Transverse colon (tissue), 4 donors: ENCODE measurements at regions not wholly inside any gene's neighbourhood (a gene's known extent, or its start where the extent isn't known, plus 50 kb on each side); places are given as distances from the start of the nearest gene placed in this dataset.

Experiments used
- DNase-seq: peaks from one replicate; pipeline ENCODE4 v3.0.0-alpha.2; 2019
- H3K27ac ChIP-seq, 4 donors: fragments of 200-600 bp; sonication (generic); 2 replicates each; pipeline ENCODE4 v1.5.1; 2016 to 2018; ENCODE audit warnings: inconsistent platforms in 4 of 4
- H3K27me3 ChIP-seq: fragments of 200-600 bp; sonication (generic); 2 replicates; pipeline ENCODE4 v1.5.1; 2017; ENCODE audit warnings: inconsistent platforms
- H3K36me3 ChIP-seq, 4 donors: fragments of 200-600 bp; sonication (generic); 2 replicates each; pipeline ENCODE4 v1.5.1; 2017 to 2019; ENCODE audit warnings: inconsistent platforms in 4 of 4
- H3K4me1 ChIP-seq, 4 donors: fragments of 200-600 bp; sonication (generic); 2 replicates each; pipeline ENCODE4 v1.5.1; 2017 to 2020; ENCODE audit warnings: inconsistent platforms in 4 of 4
- H3K4me3 ChIP-seq, 4 donors: fragments of 200-600 bp; sonication (generic); 1 replicate in 1 of 4; 2 replicates in 3 of 4; pipeline versions ENCODE4 v1.5.1 to v1.6.1; 2017 to 2019; ENCODE audit warnings: inconsistent platforms in 4 of 4
- H3K9me3 ChIP-seq, 2 donors: fragments of 200-600 bp; sonication (generic); 2 replicates each; pipeline ENCODE4 v1.5.1; 2017 to 2019; ENCODE audit warnings: inconsistent platforms in 2 of 2
- EP300 ChIP-seq: sonication (generic); formaldehyde crosslinking; IDR thresholded peaks from one replicate; pipeline ENCODE4 v1.6.1; 2017; ENCODE audit warnings: antibody characterized with exemption, low read depth
- POLR2A ChIP-seq: fragments of 450-650 bp; IDR thresholded peaks from one replicate; pipeline ENCODE4 v1.6.1; 2016; ENCODE audit warnings: antibody characterized with exemption, mild to moderate bottlenecking, moderate library complexity
- POLR2AphosphoS5 ChIP-seq, 3 donors: sonication (generic); formaldehyde crosslinking; IDR thresholded peaks; one replicate each; pipeline ENCODE4 v1.6.1; 2016; ENCODE audit warnings: antibody characterized with exemption in 3 of 3
- WGBS, 2 donors: methylation state at CpG; one replicate each; pipeline ENCODE4 v1.1.5; 2018; ENCODE audit warnings: low coverage in 1 of 2; 5-methylcytosine and 5-hydroxymethylcytosine counted together
- in situ Hi-C, 4 donors: fragments of 200-750 bp; cut with MboI; loops; one replicate each; pipeline versions ENCODE4 v1.15.0 to v1.15.1; 2017; ENCODE audit warnings: low sequenced_read_pairs in 3 of 4, low pct_ligation_motif_present in 1 of 4, low pct_unique_long_range_greater_than_20kb in 1 of 4
- intact Hi-C: fragments of 100-400 bp; cut with DNase I; formaldehyde crosslinking; loops from one replicate; pipeline ENCODE4 v1.15.1; 2023; ENCODE audit warnings: low total_unique reads
- TF ChIP-seq, protein P1 (sequence below), 5 experiments: fragments of 200-600 bp in 3 of 5; fragments of 450-650 bp in 2 of 5; sonication (generic) in 3 of 5; IDR thresholded peaks; 1 replicate in 2 of 5; 2 replicates in 3 of 5; pipeline ENCODE4 v1.5.1; 2016 to 2017; ENCODE audit warnings: antibody characterized with exemption in 5 of 5, inconsistent platforms in 3 of 5, mild to moderate bottlenecking in 2 of 5, moderate library complexity in 1 of 5

DNA sequence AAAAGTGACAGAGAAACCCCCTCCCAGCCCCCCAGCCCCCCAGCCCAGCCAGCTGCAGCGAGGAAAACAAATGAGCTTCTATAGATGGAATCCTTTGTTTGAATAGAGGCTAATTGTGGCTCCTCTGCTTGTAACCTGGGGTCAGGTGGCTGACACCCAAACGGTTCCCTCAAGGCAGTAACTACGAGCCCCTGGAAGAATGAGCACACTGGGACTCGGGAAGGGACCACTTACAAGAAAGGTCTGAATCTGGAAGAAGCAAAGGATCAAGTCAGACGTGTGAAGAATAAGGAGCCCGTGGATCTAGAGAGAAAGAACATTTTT lies 108.7 kb upstream of the FUT8 start:
- H3K27ac ChIP-seq, result peak overlapping the region in 2 of 4 donors; percentile 6 to 35
- WGBS, 2 donors, result 19 to 41% methylated on average over 2 to 6 of the region's 6 CpGs

GRCh38 chr14:65304239-65304638 lies 108.3 kb upstream of the FUT8 start:
- Histone ChIP-seq H3K27me3 (no peaks in the 10 kb centered on the region), H3K36me3 (no peaks in the 10 kb centered on the region), H3K4me3 (no peak overlapping the region), H3K9me3 (no peaks in the 10 kb centered on the region), H3K27ac (peak overlapping the region in 1 of 4 donors; percentile 35), H3K4me1 (peaks cover 0 to 30% (median 29%) of the 10 kb centered on the region in 4 donors)
- TF ChIP-seq, protein P1, sequence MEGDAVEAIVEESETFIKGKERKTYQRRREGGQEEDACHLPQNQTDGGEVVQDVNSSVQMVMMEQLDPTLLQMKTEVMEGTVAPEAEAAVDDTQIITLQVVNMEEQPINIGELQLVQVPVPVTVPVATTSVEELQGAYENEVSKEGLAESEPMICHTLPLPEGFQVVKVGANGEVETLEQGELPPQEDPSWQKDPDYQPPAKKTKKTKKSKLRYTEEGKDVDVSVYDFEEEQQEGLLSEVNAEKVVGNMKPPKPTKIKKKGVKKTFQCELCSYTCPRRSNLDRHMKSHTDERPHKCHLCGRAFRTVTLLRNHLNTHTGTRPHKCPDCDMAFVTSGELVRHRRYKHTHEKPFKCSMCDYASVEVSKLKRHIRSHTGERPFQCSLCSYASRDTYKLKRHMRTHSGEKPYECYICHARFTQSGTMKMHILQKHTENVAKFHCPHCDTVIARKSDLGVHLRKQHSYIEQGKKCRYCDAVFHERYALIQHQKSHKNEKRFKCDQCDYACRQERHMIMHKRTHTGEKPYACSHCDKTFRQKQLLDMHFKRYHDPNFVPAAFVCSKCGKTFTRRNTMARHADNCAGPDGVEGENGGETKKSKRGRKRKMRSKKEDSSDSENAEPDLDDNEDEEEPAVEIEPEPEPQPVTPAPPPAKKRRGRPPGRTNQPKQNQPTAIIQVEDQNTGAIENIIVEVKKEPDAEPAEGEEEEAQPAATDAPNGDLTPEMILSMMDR (IDR thresholded peaks at IDR 0.05), result no peak
- TF ChIP-seq POLR2A (no peak), EP300 (no peak), POLR2AphosphoS5 (IDR thresholded peaks at IDR 0.05) (no peak)
- DNase-seq, result peak; percentile 40
- 75 to 85% methylated on average over 2 to 4 of the region's 4 CpGs for WGBS, 2 donors
- in situ Hi-C loops (no loop called here), intact Hi-C loops (no loop called here)

More for the DNA sequence above, 108.7 kb upstream of the FUT8 start:
- peaks cover 0 to 30% (median 29%) of the 10 kb centered on the region in 4 donors for H3K4me1 ChIP-seq
- in situ Hi-C loops, result no loop called here
- no peak for DNase-seq
- TF ChIP-seq POLR2A (no peak), EP300 (no peak)
- TF ChIP-seq, protein P1 (IDR thresholded peaks at IDR 0.05), result no peak
- no peaks in the 10 kb centered on the region for H3K36me3 ChIP-seq
- no peaks in the 10 kb centered on the region for H3K27me3 ChIP-seq
- H3K9me3 ChIP-seq, result no peaks in the 10 kb centered on the region
- H3K4me3 ChIP-seq, result no peak overlapping the region
- intact Hi-C loops, result no loop called here

DNA sequence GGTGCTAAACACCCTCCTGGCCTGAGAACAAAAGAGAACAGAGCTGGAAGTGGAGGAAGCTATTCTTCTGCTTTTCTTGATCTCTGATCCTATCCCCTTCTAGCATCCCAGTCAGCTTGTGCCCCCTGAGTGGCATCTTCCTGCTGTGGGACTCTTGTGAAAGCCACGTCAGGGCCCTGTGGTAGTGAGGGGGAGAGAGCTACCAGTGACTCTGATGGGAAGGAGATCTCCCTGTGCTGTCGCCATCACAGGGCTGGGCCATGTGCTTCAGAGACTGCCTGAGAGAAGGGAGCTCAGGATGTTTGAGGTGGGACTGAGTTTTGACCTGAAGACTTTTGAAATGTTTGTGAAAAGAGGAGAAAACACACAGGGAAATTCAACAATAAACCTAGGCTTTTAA lies 107.6 kb upstream of the FUT8 start:
- Histone ChIP-seq H3K4me1 (peaks cover 0 to 26% (median 25%) of the 10 kb centered on the region in 4 donors), H3K9me3 (no peaks in the 10 kb centered on the region), H3K27me3 (no peaks in the 10 kb centered on the region), H3K4me3 (no peak overlapping the region), H3K36me3 (no peaks in the 10 kb centered on the region), H3K27ac (peak overlapping the region in 2 of 4 donors; percentile 22 to 30)
- in situ Hi-C loops, result no loop called here
- intact Hi-C loops, result no loop called here
- WGBS, 2 donors, result 89 to 100% methylated on average over 1 to 2 of the region's 2 CpGs
- TF ChIP-seq, protein P1 (IDR thresholded peaks at IDR 0.05), result no peak
- TF ChIP-seq POLR2A, result no peak
- no peak for DNase-seq

DNA sequence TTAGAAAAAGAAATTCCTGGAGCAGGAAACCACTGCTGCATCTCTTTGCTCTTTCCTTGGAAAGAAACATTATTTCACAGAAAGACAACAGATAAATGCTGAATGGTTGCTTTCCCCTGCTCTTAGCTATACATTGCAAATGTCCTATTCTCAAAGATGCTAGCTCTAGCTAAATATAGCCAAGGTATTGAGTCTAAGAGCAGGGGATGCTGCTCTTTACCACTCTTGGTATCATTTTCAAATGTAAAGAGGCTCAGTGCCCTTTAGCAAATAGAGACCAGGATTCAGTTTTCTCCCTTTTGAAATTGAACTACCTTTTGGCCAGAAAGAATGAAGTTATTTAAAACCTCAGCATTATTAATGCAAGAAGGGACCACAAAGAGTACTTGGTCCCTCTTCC lies 104.0 kb upstream of the FUT8 start:
- TF ChIP-seq POLR2A, result no peak
- intact Hi-C loops, result no loop called here
- H3K9me3 ChIP-seq, result no peaks in the 10 kb centered on the region

GRCh38 chr14:65310568-65310967 lies 102.0 kb upstream of the FUT8 start:
- Histone ChIP-seq H3K4me1 (no peaks in the 10 kb centered on the region), H3K9me3 (no peaks in the 10 kb centered on the region), H3K27me3 (no peaks in the 10 kb centered on the region), H3K4me3 (no peak overlapping the region), H3K36me3 (no peaks in the 10 kb centered on the region), H3K27ac (no peak overlapping the region)
- 70 to 78% methylated on average over 2 of the region's 2 CpGs for WGBS, 2 donors
- in situ Hi-C loops (no loop called here), intact Hi-C loops (no loop called here)
- TF ChIP-seq, protein P1 (IDR thresholded peaks at IDR 0.05), result no peak
- TF ChIP-seq POLR2AphosphoS5 (IDR thresholded peaks at IDR 0.05), result no peak
- no peak for TF ChIP-seq POLR2A
- no peak for TF ChIP-seq EP300
- no peak for DNase-seq

More for the DNA sequence above, 104.0 kb upstream of the FUT8 start:
- no peak overlapping the region for H3K4me3 ChIP-seq
- no peaks in the 10 kb centered on the region for H3K27me3 ChIP-seq
- H3K36me3 ChIP-seq, result no peaks in the 10 kb centered on the region
- H3K27ac ChIP-seq, result no peak overlapping the region
- DNase-seq, result no peak
- peaks cover 0 to 6% (median 2%) of the 10 kb centered on the region in 4 donors for H3K4me1 ChIP-seq
- in situ Hi-C loops, result no loop called here
